GM12891 (cell line): ENCODE measurements at regions not wholly inside any gene's neighbourhood (a gene's known extent, or its start where the extent isn't known, plus 50 kb on each side); places are given as distances from the start of the nearest gene placed in this dataset.
A peak's percentile ranks its signal among the peaks of the same experiment; 100 is the strongest.

ENCODE experiments used
- DNase-seq: peaks from one replicate; pipeline ENCODE4 v3.0.0; 2011; ENCODE audit warnings: low spot score; ENCODE audit not compliant: insufficient read length
- FAIRE-seq: peaks from 2 replicates; lab custom pipeline; 2011; peaks lifted over from hg19 to GRCh38; lab: Jason Lieb, UNC
- PAX5 ChIP-seq: IDR thresholded peaks from 2 replicates; pipeline ENCODE4 v1.6.1; 2011; ENCODE audit warnings: low read length, moderate library complexity, mild to moderate bottlenecking; ENCODE audit not compliant: insufficient read depth, severe bottlenecking
- POLR2A ChIP-seq: IDR thresholded peaks from 2 replicates; pipeline ENCODE4 v1.6.1; 2011; ENCODE audit warnings: low read depth, low read length, control low read depth
- POLR2AphosphoS5 ChIP-seq: IDR thresholded peaks from 2 replicates; pipeline ENCODE4 v1.6.1; 2011; ENCODE audit warnings: low read depth, low read length, control low read depth
- POU2F2 ChIP-seq: IDR thresholded peaks from 2 replicates; pipeline ENCODE4 v1.6.1; 2011; ENCODE audit warnings: low read depth, mild to moderate bottlenecking, control low read depth, low read length, moderate library complexity
- SPI1 ChIP-seq: IDR thresholded peaks from 2 replicates; pipeline ENCODE4 v1.6.1; 2011; ENCODE audit warnings: low read depth, low read length, control low read depth
- TAF1 ChIP-seq: IDR thresholded peaks from 2 replicates; pipeline ENCODE4 v1.6.1; 2011; ENCODE audit warnings: low read depth, low read length, control low read depth

DNA sequence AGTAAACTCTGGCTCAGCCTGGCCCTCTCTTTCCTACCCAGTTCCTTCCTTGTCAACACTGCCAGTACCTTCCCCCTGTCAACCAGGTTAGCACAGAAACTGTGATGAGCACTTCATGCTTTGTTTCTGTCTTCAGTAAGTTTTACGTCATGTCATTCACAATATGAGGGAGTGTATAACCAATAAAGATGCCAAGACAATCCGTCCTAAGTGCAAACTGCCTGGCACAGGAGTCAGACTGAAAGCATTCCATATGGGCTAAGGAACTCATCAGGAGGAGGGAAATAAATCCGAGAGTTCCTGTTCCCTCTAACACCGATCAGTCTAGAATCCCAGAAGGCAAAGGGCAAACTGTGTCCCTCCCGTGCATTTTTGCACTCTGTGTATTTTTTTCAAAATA is 507.2 kb downstream of the CMPK2 start:
- peak; percentile 41 for FAIRE-seq
- TF ChIP-seq POLR2A (no peak), TAF1 (no peak), POU2F2 (no peak), POLR2AphosphoS5 (no peak), SPI1 (no peak), PAX5 (no peak)
- no peak for DNase-seq

DNA sequence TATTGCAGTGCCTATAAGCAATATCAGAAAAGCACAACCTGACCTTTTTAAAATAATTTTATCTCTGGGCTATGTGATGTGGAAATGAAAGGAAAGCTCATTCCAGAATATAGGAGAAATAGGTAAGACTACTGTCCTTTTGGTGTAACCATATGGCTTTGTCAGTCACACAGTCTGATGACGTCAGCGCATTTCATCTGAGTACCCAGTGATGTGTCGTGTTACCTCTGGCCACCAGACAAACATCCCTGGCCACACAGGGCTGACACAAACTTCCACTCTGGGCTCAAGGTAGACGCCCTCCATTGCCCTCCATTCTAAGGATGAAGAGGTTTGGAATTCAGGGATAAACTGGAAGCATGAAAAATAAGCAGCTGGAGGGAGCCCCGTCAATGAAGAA is 506.7 kb downstream of the CMPK2 start:
- no peak for FAIRE-seq
- no peak for DNase-seq
- no peak for TF ChIP-seq POLR2AphosphoS5
- no peak for TF ChIP-seq PAX5
- no peak for TF ChIP-seq TAF1
- TF ChIP-seq POU2F2: no peak
- no peak for TF ChIP-seq SPI1
- TF ChIP-seq POLR2A: no peak

DNA sequence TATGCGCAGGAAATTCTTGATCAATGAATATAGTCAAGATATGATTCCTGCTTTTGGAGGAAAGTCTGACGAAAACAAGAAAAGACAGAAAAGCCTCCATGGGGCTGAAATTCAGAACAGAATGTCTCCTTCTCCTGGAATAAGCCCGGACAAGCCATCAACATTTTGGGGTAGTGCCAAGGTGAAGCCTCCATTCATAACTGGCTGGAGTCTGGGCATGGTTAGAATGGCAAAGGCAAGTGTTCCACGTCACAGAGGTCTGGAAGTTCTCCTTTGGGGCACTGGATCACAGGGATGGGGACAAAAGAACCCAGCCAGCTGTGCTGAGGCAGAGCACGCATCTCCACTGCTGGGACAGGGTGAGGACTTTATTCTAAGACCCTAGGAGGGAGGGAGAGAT is 505.7 kb downstream of the CMPK2 start:
- TF ChIP-seq POU2F2: no peak
- no peak for TF ChIP-seq PAX5
- no peak for DNase-seq
- FAIRE-seq: no peak

DNA sequence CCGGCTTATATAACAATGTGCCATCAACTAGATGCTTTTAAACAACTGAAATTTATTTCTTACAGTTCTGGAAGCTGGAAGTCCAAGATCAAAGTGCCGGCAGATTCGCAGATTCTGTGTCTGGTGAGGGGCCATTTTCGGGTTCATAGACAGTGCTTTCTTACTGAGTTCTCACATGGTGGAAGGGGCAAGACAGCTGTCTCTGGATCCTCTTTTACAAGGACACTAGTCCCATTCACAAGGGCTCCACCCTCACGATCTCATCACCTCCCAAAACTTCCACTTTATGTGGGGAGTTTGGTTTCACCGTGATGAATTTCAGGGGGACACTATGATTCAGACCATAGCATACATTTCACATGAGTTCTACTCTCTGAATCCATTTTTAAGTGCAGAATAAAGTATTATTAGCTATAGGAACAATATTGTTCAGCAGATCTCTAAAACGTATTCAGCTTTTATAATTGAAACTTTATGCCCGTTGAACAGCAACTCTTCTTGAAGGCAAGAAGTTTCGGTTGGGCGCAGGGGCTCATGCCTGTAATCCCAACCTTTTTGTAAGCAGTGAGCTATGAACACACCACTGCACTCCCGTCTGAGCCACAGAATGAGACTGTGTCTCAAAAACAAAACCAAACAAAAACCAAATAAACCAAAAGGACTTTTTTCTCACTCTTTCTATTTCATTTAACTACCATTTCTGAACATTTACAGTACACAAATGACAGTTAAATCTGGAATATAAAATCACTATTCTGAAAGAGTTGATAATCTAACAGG is 502.8 kb downstream of the CMPK2 start:
- FAIRE-seq (peak; percentile 40), DNase-seq (no peak)
- TF ChIP-seq TAF1: no peak
- no peak for TF ChIP-seq SPI1
- TF ChIP-seq POLR2A: no peak
- no peak for TF ChIP-seq PAX5
- no peak for TF ChIP-seq POLR2AphosphoS5
- no peak for TF ChIP-seq POU2F2

DNA sequence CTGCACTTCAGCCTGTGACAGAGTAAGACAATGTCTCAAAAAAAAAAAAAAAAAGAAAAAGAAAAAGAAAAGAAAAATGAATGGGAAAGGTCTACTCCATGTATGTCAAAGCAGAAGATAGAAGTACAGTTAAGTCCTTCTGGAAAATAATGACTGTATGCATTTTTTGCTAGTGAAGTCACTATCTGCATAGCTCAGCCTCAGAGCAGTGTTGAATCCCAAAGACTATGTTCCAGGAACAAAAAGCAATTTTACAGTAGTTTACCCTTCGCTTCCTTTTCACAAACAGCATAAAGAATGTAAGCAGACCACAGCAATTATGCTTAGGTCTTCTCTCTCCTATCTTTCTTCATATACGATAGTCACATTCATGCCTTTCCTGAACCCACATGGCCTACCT is 497.4 kb downstream of the CMPK2 start:
- no peak for DNase-seq
- no peak for TF ChIP-seq PAX5
- TF ChIP-seq POLR2A: no peak
- no peak for TF ChIP-seq POLR2AphosphoS5
- TF ChIP-seq POU2F2: no peak
- no peak for TF ChIP-seq SPI1
- TF ChIP-seq TAF1: no peak
- FAIRE-seq: no peak

DNA sequence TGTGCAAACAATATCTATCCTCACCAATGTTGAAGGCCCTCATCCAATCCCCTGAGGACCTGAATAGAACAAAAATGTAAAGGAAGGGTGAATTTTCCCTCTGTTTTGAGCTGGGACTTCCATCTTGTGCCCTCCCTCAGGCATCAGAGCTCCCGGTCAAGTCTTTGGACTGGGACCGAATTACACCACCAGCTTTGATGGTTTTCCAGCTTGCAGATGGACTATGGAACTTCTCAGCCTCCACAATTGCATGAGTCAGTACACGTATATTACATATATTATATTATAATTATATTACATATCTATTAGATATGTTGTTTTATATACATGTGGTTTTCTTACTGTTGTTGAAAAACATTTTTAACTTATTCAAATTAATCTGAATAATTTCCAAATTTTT is 496.4 kb downstream of the CMPK2 start:
- TF ChIP-seq POU2F2: no peak
- no peak for TF ChIP-seq PAX5
- no peak for TF ChIP-seq TAF1
- no peak for TF ChIP-seq SPI1
- no peak for TF ChIP-seq POLR2AphosphoS5
- no peak for TF ChIP-seq POLR2A
- FAIRE-seq: no peak
- DNase-seq: no peak

DNA sequence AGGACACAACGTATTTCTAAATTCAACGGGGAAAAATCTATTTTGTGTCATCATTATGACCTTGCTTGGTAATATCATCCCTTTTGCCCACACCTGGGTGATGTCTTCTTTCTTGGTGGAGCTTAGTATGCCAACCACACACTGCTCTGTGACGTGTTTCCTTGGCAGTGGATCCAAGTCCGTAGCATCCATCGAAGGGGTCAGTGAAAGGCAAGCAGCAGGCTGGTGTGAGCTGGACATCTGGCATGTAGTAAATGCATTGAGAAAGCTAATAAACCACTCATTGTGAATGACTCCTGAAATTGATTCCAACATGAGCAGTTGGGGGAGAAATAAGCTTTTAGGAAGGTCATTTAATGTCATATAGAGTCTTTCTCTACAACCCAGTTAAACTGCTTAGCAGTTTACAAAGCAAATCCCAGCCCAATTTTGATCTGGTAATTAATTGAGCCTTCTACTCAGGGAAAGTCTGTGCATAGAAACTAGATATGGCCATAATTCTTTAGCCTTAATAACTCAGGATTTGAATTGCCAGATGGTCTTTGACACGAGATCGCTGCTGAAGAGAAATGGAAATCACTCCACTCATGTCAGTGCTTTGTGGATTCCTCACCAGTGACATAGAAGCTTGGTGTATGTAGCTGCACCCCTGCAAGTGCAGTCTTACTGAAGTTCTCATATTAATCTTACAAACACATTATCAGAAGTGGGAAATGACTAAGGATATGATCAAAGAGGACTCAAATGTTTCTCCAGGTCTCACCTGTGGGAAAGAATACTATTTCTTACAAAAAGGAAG is 494.8 kb downstream of the CMPK2 start:
- DNase-seq: no peak
- FAIRE-seq: no peak
- TF ChIP-seq SPI1 (no peak), POU2F2 (no peak), POLR2A (no peak), POLR2AphosphoS5 (no peak)

DNA sequence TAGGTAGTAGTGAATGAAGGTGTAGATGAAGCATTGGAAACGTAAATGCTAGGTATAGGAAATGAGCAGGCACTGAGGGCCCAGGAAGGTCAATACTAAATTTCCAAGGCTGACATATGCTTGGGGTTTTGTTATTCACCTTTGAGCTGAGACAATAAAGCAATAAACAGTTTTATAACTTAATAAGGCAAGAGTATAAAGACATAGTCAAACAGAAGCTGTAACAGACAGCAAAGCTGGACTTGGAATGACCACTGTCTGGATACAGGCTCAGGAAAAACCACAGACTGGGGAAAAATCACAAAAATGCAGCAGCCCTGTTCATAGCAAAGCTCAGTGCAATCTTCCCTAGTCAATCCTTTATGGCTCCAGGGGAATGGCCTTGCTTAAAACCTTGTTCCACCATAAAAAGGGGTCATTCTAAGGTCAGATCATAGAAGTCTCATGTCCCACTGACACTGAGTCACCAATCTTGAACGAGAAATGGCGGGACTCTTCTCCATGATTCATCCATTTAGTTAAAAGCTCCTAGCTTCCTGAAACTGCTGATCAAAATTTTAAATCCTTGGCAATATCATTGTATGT is 493.3 kb downstream of the CMPK2 start:
- TF ChIP-seq POU2F2 (no peak), POLR2A (no peak), TAF1 (no peak), PAX5 (no peak), POLR2AphosphoS5 (no peak), SPI1 (no peak)
- FAIRE-seq (no peak), DNase-seq (no peak)

DNA sequence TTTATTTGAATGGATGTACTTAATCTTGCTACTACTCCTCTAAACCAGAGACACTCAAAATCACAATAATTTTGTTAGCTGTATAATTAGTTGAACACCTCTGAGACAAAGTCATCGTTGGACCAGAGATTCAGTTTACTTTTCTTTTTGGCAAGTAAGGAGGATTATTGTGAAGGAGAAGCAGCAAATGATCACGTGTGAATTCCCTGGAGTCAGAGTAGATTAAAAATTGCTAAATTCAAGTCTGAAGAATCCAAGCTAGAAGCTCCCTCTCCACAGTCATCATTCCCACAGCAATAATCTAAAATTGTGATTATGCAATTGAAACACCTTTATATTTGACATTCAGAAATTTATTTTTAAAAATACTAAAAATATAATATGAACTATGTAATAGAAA is 484.4 kb downstream of the CMPK2 start:
- no peak for FAIRE-seq
- DNase-seq: no peak
- TF ChIP-seq POLR2AphosphoS5: no peak
- no peak for TF ChIP-seq SPI1
- TF ChIP-seq TAF1: no peak
- no peak for TF ChIP-seq POU2F2
- no peak for TF ChIP-seq PAX5
- no peak for TF ChIP-seq POLR2A

DNA sequence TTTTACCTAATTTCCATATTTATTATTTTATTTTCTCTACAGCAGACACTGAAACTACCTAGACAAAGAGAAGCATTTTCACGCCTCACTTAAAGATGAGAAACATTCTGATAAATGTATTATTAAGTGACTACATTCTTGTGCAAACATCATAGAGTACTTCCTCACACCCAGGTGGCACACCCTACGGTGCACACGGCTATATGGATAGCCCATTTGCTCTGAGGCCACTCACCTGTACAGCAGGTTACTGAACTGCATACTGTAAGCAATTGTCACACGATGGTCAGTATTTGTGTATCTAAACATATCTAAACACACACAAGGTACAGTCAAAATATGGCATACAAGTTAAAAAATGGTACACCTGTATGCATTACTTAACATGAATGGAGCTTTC is 481.4 kb downstream of the CMPK2 start:
- FAIRE-seq (peak; percentile 9), DNase-seq (no peak)
- TF ChIP-seq SPI1 (no peak), POLR2A (no peak)
